Hepatocyte (in vitro differentiated cells): ENCODE measurements at regions not wholly inside any gene's neighbourhood (a gene's known extent, or its start where the extent isn't known, plus 50 kb on each side); places are given as distances from the start of the nearest gene placed in this dataset.

Experiments used
- DNase-seq: peaks from one replicate; pipeline ENCODE4 v3.0.0-alpha.2; 2016; ENCODE audit warnings: low spot score
- H2AFZ ChIP-seq: fragments of 200-600 bp; sonication (generic); 2 replicates; pipeline ENCODE4 v1.6.0; 2016; ENCODE audit warnings: antibody characterized with exemption, mild to moderate bottlenecking
- H3K27ac ChIP-seq: fragments of 200-600 bp; sonication (generic); 2 replicates; pipeline ENCODE4 v1.5.1; 2016; ENCODE audit warnings: mild to moderate bottlenecking
- H3K27me3 ChIP-seq: fragments of 200-600 bp; sonication (generic); 2 replicates; pipeline ENCODE4 v1.6.1; 2016
- H3K36me3 ChIP-seq: fragments of 200-600 bp; sonication (generic); replicated peaks from 2 replicates; pipeline ENCODE4 v1.5.1; 2016; ENCODE audit warnings: low read depth; ENCODE audit not compliant: insufficient read depth
- H3K4me1 ChIP-seq: fragments of 200-600 bp; sonication (generic); 2 replicates; pipeline ENCODE4 v1.5.1; 2016; ENCODE audit warnings: mild to moderate bottlenecking, moderate library complexity; ENCODE audit not compliant: insufficient read depth
- H3K4me2 ChIP-seq: fragments of 200-600 bp; sonication (generic); 2 replicates; pipeline ENCODE4 v1.6.0; 2016
- H3K4me3 ChIP-seq: fragments of 200-600 bp; sonication (generic); 2 replicates; pipeline ENCODE4 v1.5.1; 2016; ENCODE audit warnings: mild to moderate bottlenecking
- H3K79me2 ChIP-seq: fragments of 200-600 bp; sonication (generic); 2 replicates; pipeline ENCODE4 v1.6.0; 2017; ENCODE audit warnings: mild to moderate bottlenecking
- H3K9me2 ChIP-seq: fragments of 200-600 bp; sonication (generic); replicated peaks from 2 replicates; pipeline ENCODE4 v1.6.0; 2017; ENCODE audit warnings: mild to moderate bottlenecking; ENCODE audit not compliant: insufficient read depth
- H3K9me3 ChIP-seq: fragments of 200-600 bp; sonication (generic); 2 replicates; pipeline ENCODE4 v1.5.1; 2016; ENCODE audit warnings: low read depth, mild to moderate bottlenecking
- H4K20me1 ChIP-seq: fragments of 200-600 bp; sonication (generic); 2 replicates; pipeline ENCODE4 v1.6.0; 2016; ENCODE audit warnings: mild to moderate bottlenecking; ENCODE audit not compliant: insufficient read depth, poor library complexity, severe bottlenecking
- CTCF ChIP-seq: fragments of 200-600 bp; sonication (generic); IDR thresholded peaks from 2 replicates; pipeline ENCODE4 v1.5.1; 2016; ENCODE audit warnings: antibody characterized with exemption, mild to moderate bottlenecking; ENCODE audit not compliant: poor library complexity
- EZH2 ChIP-seq: fragments of 200-600 bp; sonication (generic); IDR thresholded peaks from 2 replicates; pipeline ENCODE4 v1.6.1; 2016; ENCODE audit warnings: antibody characterized with exemption, mild to moderate bottlenecking, borderline replicate concordance
- EZH2phosphoT487 ChIP-seq: fragments of 200-600 bp; sonication (generic); IDR thresholded peaks from one replicate; pipeline ENCODE4 v1.6.1; 2018; ENCODE audit warnings: antibody characterized with exemption, mild to moderate bottlenecking, low read depth, moderate library complexity; ENCODE audit not compliant: unreplicated experiment, severe bottlenecking
- WGBS: methylation state at CpG from one replicate; pipeline ENCODE4 v1.1.6; 2016; ENCODE audit warnings: low lambda C conversion rate; ENCODE audit errors: missing lambda C conversion rate; 5-methylcytosine and 5-hydroxymethylcytosine counted together

GRCh38 chr3:64985072-64985471, 297.3 kb upstream of the ADAMTS9 start:
- no peak overlapping the region for H2AFZ ChIP-seq
- no peaks in the 10 kb centered on the region for H3K27me3 ChIP-seq
- WGBS, result 51% methylated on average over 2 of the region's 2 CpGs
- no peaks in the 10 kb centered on the region for H3K79me2 ChIP-seq
- H3K27ac ChIP-seq, result no peak overlapping the region
- no peaks in the 10 kb centered on the region for H3K36me3 ChIP-seq
- no peak overlapping the region for H3K4me2 ChIP-seq
- no peak for DNase-seq
- no peaks in the 10 kb centered on the region for H3K4me1 ChIP-seq
- no peaks in the 10 kb centered on the region for H3K9me2 ChIP-seq
- no peaks in the 10 kb centered on the region for H4K20me1 ChIP-seq
- TF ChIP-seq CTCF, result no peak
- no peak for TF ChIP-seq EZH2
- peak; percentile 71 for TF ChIP-seq EZH2phosphoT487
- H3K4me3 ChIP-seq, result no peak overlapping the region
- no peaks in the 10 kb centered on the region for H3K9me3 ChIP-seq

- no peak for DNase-seq
- Histone ChIP-seq H3K79me2 (no peaks in the 10 kb centered on the region), H3K4me2 (no peak overlapping the region), H3K4me1 (no peaks in the 10 kb centered on the region), H3K27me3 (no peaks in the 10 kb centered on the region), H3K9me2 (no peaks in the 10 kb centered on the region), H3K9me3 (no peaks in the 10 kb centered on the region), H3K27ac (no peak overlapping the region), H3K4me3 (no peak overlapping the region), H2AFZ (no peak overlapping the region), H4K20me1 (no peaks in the 10 kb centered on the region), H3K36me3 (no peaks in the 10 kb centered on the region)
- TF ChIP-seq CTCF, result no peak
- no peak for TF ChIP-seq EZH2phosphoT487
- TF ChIP-seq EZH2, result no peak
- 77% methylated on average over 6 of the region's 6 CpGs for WGBS
Observed at GRCh38 chr3:64983583-64984359, 296.0 kb upstream of the ADAMTS9 start.

GRCh38 chr3:64977308-64978100, 289.7 kb upstream of the ADAMTS9 start:
- DNase-seq, result peak; percentile 13
- H3K79me2 ChIP-seq, result no peaks in the 10 kb centered on the region
- H3K9me3 ChIP-seq, result no peaks in the 10 kb centered on the region
- no peak overlapping the region for H2AFZ ChIP-seq
- no peaks in the 10 kb centered on the region for H3K27me3 ChIP-seq
- H3K4me2 ChIP-seq, result no peak overlapping the region
- TF ChIP-seq EZH2phosphoT487 (no peak), CTCF (no peak), EZH2 (no peak)
- H3K4me1 ChIP-seq, result no peaks in the 10 kb centered on the region
- no peaks in the 10 kb centered on the region for H3K9me2 ChIP-seq
- H4K20me1 ChIP-seq, result no peaks in the 10 kb centered on the region
- WGBS, result 80% methylated on average over 8 of the region's 8 CpGs
- H3K4me3 ChIP-seq, result no peak overlapping the region
- H3K27ac ChIP-seq, result no peak overlapping the region
- no peaks in the 10 kb centered on the region for H3K36me3 ChIP-seq
